T47D (cell line): ENCODE measurements at regions not wholly inside any gene's neighbourhood (a gene's known extent, or its start where the extent isn't known, plus 50 kb on each side); places are given as distances from the start of the nearest gene placed in this dataset.
"Not testable (repeated sequence)": the region's sequence is repeated elsewhere in the genome, so short reads cannot be mapped to it uniquely, and the experiment has no call there.

Source experiments
- DNase-seq, 2 experiments: peaks; one replicate each; pipeline versions ENCODE4 v3.0.0 to v3.0.0-alpha.2; 2011 to 2012; ENCODE audit warnings: low read depth in 1 of 2, low spot score in 1 of 2
- in situ Hi-C: cut with HindIII; loops from 2 replicates; pipeline ENCODE4 v1.10.0; 2016; ENCODE audit warnings: low sequenced_read_pairs, low pct_unique_long_range_greater_than_20kb

DNA sequence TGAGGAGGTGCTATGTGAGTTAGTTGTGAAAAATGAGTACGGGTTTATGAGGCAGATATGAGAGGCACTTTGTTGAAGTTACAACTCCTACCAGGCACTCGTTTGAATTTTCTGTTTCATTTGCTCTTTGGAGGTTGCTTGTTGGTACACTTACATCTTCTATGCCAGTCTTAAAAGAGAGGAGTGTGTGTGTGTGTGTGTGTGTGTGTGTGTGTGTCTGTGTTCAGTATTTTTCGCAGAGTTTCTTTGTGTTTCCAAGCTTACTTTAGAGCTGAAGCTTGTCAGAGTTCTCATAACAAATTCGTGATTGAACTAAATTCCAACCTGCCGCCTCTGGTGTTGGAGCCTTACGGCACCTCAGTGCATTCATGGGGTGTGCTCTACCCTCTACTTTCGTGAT, 5276.4 kb upstream of the TPTE start:
- DNase-seq, in situ Hi-C loops: not testable (repeated sequence)

DNA sequence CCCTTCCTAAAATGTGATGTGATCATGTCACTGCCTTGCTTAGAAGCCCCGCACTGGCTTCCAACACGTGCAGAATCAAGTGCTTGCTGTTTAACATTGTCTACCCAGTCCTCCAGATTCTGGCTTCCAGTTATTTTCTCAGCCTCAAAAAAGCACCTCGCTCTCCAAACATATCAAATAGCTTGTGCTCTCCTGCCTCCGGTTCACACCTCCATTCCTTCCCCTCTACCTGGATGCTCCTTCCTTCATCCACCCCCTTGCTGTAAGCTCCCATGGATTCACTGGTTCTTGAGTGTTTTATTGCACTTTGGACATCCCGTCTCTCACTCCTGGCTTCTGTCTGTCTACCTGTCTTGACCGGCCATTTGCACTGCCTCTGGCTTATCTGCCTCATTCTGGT, 5275.0 kb upstream of the TPTE start:
- DNase-seq, in situ Hi-C loops: not testable (repeated sequence)

DNA sequence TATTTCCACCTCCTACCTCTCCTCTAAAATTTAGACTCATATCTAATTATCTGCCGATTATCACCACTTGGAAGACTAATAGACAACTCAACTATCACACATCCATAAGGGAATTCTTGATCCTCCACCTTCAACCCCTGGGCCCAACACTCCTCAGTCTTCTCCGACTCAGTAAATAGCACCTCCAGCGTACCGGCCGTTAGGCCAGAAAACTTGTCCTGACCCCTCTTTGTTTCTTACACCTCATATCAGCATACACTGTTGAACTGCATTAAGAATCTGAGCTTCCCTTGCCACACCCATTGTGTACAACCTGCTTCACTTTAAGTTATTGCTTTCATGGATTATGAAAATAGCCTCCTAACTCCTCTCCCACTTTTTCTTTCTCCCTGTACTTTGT, 5274.0 kb upstream of the TPTE start:
- in situ Hi-C loops, DNase-seq: not testable (repeated sequence)

DNA sequence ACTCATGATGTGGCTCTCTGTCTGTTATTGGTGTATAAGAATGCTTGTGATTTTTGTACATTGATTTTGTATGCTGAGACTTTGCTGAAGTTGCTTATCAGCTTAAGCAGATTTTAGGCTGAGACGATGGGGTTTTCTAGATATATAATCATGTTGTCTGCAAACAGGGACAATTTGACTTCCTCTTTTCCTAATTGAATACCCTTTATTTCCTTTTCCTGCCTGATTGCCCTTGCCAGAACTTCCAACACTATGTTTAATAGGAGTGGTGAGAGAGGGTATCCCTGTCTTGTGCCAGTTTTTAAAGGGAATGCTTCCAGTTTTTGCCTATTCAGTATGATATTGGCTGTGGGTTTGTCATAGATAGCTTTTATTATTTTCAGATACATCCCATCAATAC, 5271.3 kb upstream of the TPTE start:
- in situ Hi-C loops, DNase-seq: not testable (repeated sequence)

DNA sequence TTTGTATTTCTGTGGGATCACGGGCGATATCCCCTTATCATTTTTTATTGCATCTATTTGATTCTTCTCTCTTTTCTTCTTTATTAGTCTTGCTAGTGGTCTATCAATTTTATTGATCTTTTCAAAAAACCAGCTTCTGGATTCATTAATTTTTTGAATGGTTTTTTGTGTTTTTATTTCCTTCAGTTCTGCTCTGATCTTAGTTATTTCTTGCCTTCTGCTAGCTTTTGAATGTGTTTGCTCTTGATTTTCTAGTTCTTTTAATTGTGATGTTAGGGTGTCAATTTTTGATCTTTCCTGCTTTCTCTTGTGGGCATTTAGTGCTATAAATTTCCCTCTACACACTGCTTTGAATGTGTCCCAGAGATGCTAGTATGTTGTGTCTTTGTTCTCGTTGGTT, 5270.2 kb upstream of the TPTE start:
- in situ Hi-C loops, DNase-seq: not testable (repeated sequence)

DNA sequence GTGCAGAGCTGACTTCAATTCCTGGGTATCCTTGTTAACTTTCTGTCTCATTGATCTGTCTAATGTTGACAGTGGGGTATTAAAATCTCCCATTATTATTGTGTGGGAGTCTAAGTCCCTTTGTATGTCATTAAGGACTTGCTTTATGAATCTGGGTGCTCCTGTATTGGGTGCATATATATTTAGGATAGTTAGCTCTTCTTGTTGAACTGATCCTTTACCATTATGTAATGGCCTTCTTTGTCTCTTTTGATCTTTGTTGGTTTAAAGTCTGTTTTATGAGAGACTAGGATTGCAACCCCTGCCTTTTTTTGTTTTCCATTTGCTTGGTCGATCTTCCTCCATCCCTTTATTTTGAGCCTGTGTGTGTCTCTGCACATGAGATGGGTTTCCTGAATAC, 5269.5 kb upstream of the TPTE start:
- DNase-seq, in situ Hi-C loops: not testable (repeated sequence)
